SU-DHL-6 (cell line): ENCODE measurements at regions not wholly inside any gene's neighbourhood (a gene's known extent, or its start where the extent isn't known, plus 50 kb on each side); places are given as distances from the start of the nearest gene placed in this dataset.
A peak's percentile ranks its signal among the peaks of the same experiment; 100 is the strongest.
"Not testable (repeated sequence)": the region's sequence is repeated elsewhere in the genome, so short reads cannot be mapped to it uniquely, and the experiment has no call there.

Experiments
- H2AFZ ChIP-seq: fragments of 200-600 bp; sonication (generic); 2 replicates; pipeline ENCODE4 v1.6.1; 2014; ENCODE audit warnings: low read depth, mild to moderate bottlenecking, moderate library complexity, mixed read lengths, antibody characterized with exemption, low read length; ENCODE audit not compliant: severe bottlenecking
- H3F3A ChIP-seq: fragments of 200-600 bp; shearing (Covaris generic); 2 replicates; pipeline ENCODE4 v1.6.0; 2016; ENCODE audit warnings: antibody characterized with exemption, mild to moderate bottlenecking; ENCODE audit not compliant: insufficient read depth
- H3K27ac ChIP-seq: fragments of 200-600 bp; sonication (generic); 2 replicates; pipeline ENCODE4 v1.5.1; 2016; ENCODE audit warnings: low read depth, mild to moderate bottlenecking, low read length, moderate library complexity, mixed read lengths
- H3K27me3 ChIP-seq: fragments of 200-600 bp; sonication (generic), shearing (Covaris generic); 2 replicates; pipeline ENCODE4 v1.6.0; 2014; ENCODE audit warnings: mild to moderate bottlenecking, low read length
- H3K36me3 ChIP-seq: fragments of 200-600 bp; sonication (generic); 2 replicates; pipeline ENCODE4 v1.6.1; 2014; ENCODE audit warnings: mild to moderate bottlenecking, low read length, mixed read lengths
- H3K4me2 ChIP-seq: fragments of 300-600, 200-600 bp; shearing (Covaris generic), sonication (generic); 2 replicates; pipeline ENCODE4 v1.6.0; 2014; ENCODE audit warnings: low read length, low read depth, mild to moderate bottlenecking; ENCODE audit not compliant: poor library complexity, severe bottlenecking
- H3K4me3 ChIP-seq: fragments of 200-600 bp; sonication (generic); 2 replicates; pipeline ENCODE4 v1.5.1; 2014; ENCODE audit warnings: antibody characterized with exemption, low read length, mild to moderate bottlenecking, mixed read lengths; ENCODE audit not compliant: insufficient read depth, poor library complexity, severe bottlenecking
- H3K79me2 ChIP-seq: fragments of 200-600 bp; sonication (generic); 2 replicates; pipeline ENCODE4 v1.6.1; 2014; ENCODE audit warnings: mild to moderate bottlenecking, low read length, moderate library complexity; ENCODE audit not compliant: insufficient read depth
- H3K9ac ChIP-seq: fragments of 200-600 bp; sonication (generic); 2 replicates; pipeline ENCODE4 v1.7.0; 2014; ENCODE audit warnings: mild to moderate bottlenecking, low read length
- H3K9me2 ChIP-seq: fragments of 200-600 bp; sonication (generic); replicated peaks from 2 replicates; pipeline ENCODE4 v1.6.1; 2014; ENCODE audit warnings: low read length; ENCODE audit not compliant: insufficient read depth
- H3K9me3 ChIP-seq: fragments of 200-600 bp; sonication (generic); 2 replicates; pipeline ENCODE4 v1.6.1; 2014; ENCODE audit warnings: low read length, mixed read lengths; ENCODE audit not compliant: insufficient read depth
- H4K20me1 ChIP-seq: fragments of 200-600 bp; sonication (generic); 2 replicates; pipeline ENCODE4 v1.6.1; 2014; ENCODE audit warnings: low read depth, mild to moderate bottlenecking, antibody characterized with exemption, low read length, moderate library complexity, mixed read lengths
- EZH2phosphoT487 ChIP-seq: fragments of 200-600 bp; sonication (generic), shearing (Covaris generic); conservative IDR thresholded peaks from 2 replicates; pipeline ENCODE4 v1.6.1; 2018; ENCODE audit warnings: mild to moderate bottlenecking, antibody characterized with exemption, low read length, moderate library complexity, mixed read lengths
- TF ChIP-seq, protein P1 (sequence below): fragments of 200-600 bp; sonication (generic); IDR thresholded peaks from one replicate; pipeline ENCODE4 v1.5.1; 2017; ENCODE audit warnings: antibody characterized with exemption, mild to moderate bottlenecking, low read length, moderate library complexity; ENCODE audit not compliant: insufficient read depth, poor library complexity, severe bottlenecking

DNA sequence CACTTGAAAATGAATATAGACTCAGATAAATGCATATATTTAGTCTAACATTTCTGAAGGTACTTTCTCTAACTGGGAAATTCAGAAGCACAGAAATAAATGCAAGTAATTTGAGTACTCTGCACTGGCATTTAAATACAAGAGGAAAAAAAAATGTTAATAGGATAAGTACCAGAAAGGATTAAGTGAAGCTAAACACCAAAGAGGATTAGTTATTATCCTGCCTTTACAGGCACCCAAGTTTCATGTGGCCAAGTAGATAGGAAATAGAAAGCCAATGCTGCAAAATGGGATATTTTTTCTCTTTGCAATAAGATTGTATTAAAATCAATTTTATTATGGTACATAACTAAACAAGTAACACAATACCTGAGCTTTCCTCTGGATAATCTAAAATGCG lies 762.5 kb downstream of the PCDH7 start:
- Histone ChIP-seq H3K79me2 (no peaks in the 10 kb centered on the region), H3K4me3 (no peak overlapping the region), H3K9me2 (no peaks in the 10 kb centered on the region), H3K4me2 (no peak overlapping the region), H3K36me3 (no peaks in the 10 kb centered on the region), H3F3A (no peaks in the 10 kb centered on the region), H2AFZ (no peak overlapping the region), H3K27ac (no peak overlapping the region), H3K9ac (no peak overlapping the region), H4K20me1 (no peaks in the 10 kb centered on the region), H3K9me3 (no peaks in the 10 kb centered on the region), H3K27me3 (no peaks in the 10 kb centered on the region)
- TF ChIP-seq, protein P1, sequence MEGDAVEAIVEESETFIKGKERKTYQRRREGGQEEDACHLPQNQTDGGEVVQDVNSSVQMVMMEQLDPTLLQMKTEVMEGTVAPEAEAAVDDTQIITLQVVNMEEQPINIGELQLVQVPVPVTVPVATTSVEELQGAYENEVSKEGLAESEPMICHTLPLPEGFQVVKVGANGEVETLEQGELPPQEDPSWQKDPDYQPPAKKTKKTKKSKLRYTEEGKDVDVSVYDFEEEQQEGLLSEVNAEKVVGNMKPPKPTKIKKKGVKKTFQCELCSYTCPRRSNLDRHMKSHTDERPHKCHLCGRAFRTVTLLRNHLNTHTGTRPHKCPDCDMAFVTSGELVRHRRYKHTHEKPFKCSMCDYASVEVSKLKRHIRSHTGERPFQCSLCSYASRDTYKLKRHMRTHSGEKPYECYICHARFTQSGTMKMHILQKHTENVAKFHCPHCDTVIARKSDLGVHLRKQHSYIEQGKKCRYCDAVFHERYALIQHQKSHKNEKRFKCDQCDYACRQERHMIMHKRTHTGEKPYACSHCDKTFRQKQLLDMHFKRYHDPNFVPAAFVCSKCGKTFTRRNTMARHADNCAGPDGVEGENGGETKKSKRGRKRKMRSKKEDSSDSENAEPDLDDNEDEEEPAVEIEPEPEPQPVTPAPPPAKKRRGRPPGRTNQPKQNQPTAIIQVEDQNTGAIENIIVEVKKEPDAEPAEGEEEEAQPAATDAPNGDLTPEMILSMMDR = no peak
- TF ChIP-seq EZH2phosphoT487 = no peak

DNA sequence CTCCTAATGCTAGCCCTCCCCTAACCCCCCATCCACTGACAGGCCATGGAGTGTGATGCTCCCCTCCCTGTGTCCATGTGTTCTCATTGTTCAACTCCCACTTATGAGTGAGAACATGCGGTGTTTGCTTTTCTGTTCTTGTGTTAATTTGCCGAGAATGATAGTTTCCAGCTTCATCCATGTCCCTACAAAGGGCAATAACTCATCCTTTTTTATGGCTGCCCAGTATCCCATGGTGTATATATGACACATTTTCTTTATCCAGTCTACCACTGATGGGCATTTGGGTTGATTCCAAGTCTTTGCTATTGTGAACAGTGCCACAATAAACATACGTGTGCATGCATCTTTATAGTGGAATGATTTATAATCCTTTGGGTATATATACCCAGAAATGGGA lies 779.0 kb downstream of the PCDH7 start:
- H3K79me2 ChIP-seq, H3K27me3 ChIP-seq, H3K9ac ChIP-seq, H2AFZ ChIP-seq, H4K20me1 ChIP-seq, H3K4me3 ChIP-seq, H3K4me2 ChIP-seq, H3K9me2 ChIP-seq, H3K36me3 ChIP-seq, H3F3A ChIP-seq, H3K27ac ChIP-seq, H3K9me3 ChIP-seq: not testable (repeated sequence)

DNA sequence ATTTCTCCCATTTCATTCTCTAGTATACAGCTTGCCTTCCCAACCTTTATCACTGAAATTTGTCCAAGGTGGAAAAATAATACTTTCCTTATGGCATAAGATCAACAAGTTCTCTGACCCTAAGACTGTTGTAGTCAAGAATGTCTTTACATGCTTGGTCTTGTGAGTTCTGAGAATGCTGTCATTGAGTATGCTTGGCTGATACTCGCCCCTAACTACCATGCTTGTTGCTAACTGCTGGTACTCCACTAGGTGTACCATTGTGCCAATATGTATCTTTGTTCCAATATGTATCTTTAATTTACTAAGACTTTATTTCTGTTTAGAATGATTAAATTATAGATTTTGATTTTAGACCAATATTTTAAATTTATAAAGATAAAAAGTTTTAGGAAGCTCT lies 796.4 kb downstream of the PCDH7 start:
- Histone ChIP-seq H3K9ac (no peak overlapping the region), H3F3A (no peaks in the 10 kb centered on the region), H3K36me3 (no peaks in the 10 kb centered on the region), H3K9me3 (0 out of 2 replicates have a peak, but pooled peaks cover 7% of the 10 kb centered on the region), H3K27me3 (no peaks in the 10 kb centered on the region), H3K9me2 (no peaks in the 10 kb centered on the region), H4K20me1 (no peaks in the 10 kb centered on the region), H2AFZ (no peak overlapping the region), H3K4me3 (no peak overlapping the region), H3K4me2 (no peak overlapping the region), H3K79me2 (no peaks in the 10 kb centered on the region), H3K27ac (no peak overlapping the region)
- no peak for TF ChIP-seq EZH2phosphoT487
- TF ChIP-seq, protein P1 = no peak

DNA sequence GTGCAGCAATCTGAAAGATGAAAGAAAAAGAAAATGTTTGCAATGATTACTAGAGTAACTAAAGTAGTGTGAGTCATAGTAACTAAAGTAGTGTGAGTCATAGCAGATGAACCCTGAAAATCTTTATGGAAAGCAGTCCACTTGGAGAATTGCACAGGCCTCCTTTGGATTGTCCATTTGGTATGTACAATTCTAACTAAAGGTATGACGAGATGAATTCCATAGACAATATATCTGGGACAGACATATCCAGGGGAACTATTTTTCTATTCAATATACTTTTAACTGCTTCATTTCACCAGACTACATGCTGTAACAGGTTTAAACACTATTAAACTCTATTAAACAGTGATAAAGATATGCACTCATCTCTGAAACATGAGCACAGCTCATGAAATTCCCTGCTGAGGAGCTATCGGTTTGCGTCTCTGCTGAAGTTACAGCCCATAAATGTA lies 798.7 kb downstream of the PCDH7 start:
- Histone ChIP-seq H3K9me2 (no peaks in the 10 kb centered on the region), H2AFZ (peak overlapping the region; percentile 76)

More for the DNA sequence above, 798.7 kb downstream of the PCDH7 start:
- H4K20me1 ChIP-seq = no peaks in the 10 kb centered on the region
- TF ChIP-seq, protein P1 = no peak
- no peak for TF ChIP-seq EZH2phosphoT487
- H3K27ac ChIP-seq = no peak overlapping the region
- 0 out of 2 replicates have a peak, but pooled peaks cover 7% of the 10 kb centered on the region for H3K9me3 ChIP-seq
- H3K4me3 ChIP-seq = no peak overlapping the region
- no peaks in the 10 kb centered on the region for H3K79me2 ChIP-seq
- H3F3A ChIP-seq = no peaks in the 10 kb centered on the region
- H3K36me3 ChIP-seq = no peaks in the 10 kb centered on the region
- no peaks in the 10 kb centered on the region for H3K27me3 ChIP-seq
- no peak overlapping the region for H3K9ac ChIP-seq
- H3K4me2 ChIP-seq = no peak overlapping the region
